GM12865 (cell line): ENCODE measurements at regions not wholly inside any gene's neighbourhood (a gene's known extent, or its start where the extent isn't known, plus 50 kb on each side); places are given as distances from the start of the nearest gene placed in this dataset.

Source experiments
- DNase-seq: peaks from one replicate; pipeline ENCODE4 v3.0.0; 2010; ENCODE audit warnings: low read depth
- H3K4me3 ChIP-seq: 2 replicates; pipeline ENCODE4 v1.5.1; 2011; ENCODE audit warnings: mild to moderate bottlenecking, low read depth, low read length, control low read depth
- TF ChIP-seq, protein P1 (sequence below): IDR thresholded peaks from 2 replicates; pipeline ENCODE4 v1.5.1; 2011; ENCODE audit warnings: low read length, control low read depth, low read depth, inconsistent platforms; ENCODE audit not compliant: insufficient read depth; ENCODE audit errors: missing control alignments

DNA sequence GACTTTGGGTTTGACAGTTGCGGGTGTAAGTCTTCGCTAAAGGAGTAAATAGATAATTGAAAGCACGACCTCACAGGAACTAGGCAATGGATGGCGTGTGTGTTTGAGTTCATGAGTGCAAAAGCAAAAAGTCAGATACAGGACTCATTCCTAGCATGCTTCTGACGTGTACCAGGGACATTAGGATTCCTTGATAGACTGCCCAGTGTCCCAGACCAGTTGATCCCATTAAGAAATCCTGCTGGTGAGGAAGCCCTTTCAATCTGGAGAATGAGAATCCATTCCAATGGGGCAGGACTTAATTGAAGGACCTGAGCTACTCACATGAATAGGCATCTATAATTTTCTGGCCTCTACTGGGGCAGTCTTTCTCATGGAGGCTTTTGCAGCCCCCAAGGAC is 235.4 kb downstream of the RAD51AP2 start:
- DNase-seq: no peak
- no peak overlapping the region for H3K4me3 ChIP-seq
- TF ChIP-seq, protein P1, sequence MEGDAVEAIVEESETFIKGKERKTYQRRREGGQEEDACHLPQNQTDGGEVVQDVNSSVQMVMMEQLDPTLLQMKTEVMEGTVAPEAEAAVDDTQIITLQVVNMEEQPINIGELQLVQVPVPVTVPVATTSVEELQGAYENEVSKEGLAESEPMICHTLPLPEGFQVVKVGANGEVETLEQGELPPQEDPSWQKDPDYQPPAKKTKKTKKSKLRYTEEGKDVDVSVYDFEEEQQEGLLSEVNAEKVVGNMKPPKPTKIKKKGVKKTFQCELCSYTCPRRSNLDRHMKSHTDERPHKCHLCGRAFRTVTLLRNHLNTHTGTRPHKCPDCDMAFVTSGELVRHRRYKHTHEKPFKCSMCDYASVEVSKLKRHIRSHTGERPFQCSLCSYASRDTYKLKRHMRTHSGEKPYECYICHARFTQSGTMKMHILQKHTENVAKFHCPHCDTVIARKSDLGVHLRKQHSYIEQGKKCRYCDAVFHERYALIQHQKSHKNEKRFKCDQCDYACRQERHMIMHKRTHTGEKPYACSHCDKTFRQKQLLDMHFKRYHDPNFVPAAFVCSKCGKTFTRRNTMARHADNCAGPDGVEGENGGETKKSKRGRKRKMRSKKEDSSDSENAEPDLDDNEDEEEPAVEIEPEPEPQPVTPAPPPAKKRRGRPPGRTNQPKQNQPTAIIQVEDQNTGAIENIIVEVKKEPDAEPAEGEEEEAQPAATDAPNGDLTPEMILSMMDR: no peak

DNA sequence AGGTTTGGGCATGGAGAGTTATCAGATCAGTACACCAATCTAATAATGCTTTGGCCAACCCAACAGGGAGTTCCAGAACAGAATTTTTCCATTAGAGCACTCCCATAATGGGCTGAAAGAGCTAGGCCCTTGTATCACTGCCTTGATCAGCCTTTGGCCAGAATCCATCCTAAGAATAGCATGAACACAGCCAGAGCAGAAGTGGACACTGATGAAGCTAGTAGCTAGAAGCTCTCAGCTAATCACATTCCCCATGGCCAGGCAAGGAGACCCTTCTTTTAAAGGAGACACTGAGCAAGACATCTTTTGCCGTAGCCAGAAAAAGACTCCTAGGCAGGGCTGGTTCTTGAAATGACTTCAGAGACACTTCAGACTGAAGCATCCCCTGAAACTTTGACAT is 236.0 kb downstream of the RAD51AP2 start:
- no peak overlapping the region for H3K4me3 ChIP-seq
- TF ChIP-seq, protein P1: no peak
- no peak for DNase-seq

DNA sequence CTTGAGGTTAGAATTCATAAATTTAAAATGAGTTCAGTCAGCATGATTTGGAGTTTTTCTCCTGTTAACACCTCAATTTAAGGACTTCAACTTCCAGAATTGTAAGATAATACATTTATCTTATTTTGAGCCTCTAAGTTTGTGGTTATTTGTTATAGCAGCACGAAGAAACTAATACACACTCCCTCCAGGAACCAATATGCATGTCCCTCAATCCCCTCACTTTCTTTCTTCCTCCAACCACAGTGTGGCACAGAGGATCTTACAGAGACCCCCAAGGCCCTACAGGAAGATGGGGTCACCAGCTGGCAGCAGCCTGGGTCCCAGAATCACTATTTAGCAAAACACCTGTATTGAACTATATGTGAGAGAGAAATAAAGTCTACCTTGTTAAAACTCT is 242.0 kb downstream of the RAD51AP2 start:
- TF ChIP-seq, protein P1: no peak
- H3K4me3 ChIP-seq: no peak overlapping the region
- no peak for DNase-seq

DNA sequence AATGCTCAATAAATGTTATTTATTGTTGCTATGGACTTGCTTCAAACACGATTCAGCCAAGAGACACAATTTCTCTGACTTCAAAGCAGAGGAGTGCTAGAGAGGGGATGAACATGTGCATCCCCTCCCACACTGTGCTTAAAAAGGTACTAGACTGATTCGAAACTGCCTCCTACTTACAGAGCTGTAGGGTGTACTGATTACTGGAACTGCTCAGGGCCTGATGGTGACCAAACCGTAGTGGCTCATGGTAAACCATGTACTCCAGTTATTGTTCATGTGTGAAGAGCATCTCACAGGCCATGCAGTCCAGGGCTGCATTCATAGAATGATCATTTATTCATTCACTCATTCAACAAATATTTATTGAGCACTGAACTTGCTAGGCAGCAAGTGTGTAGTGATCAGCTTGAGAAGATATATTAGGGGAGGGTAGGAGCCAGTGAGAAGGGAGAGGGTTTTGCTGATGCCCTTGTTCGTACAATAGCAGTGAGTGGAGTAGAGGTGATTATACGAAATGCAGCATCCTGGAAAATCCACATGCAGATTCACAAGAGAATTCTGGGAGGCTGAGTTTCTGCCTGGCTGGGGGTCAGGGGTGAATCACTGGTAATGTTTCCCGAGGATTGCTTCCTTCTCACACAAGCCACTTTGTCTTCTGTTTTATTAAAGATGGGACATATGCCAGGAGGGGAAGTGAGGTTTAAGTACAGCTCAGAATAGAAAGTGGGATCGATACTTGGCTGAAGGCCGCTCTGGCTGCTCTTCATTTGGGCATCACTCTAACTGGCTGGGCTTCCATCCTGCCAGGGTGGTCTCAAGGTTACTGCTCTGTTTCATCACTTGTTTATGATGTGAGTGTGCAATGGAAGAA is 245.4 kb downstream of the RAD51AP2 start:
- DNase-seq: no peak
- TF ChIP-seq, protein P1: no peak
- H3K4me3 ChIP-seq: no peak overlapping the region

DNA sequence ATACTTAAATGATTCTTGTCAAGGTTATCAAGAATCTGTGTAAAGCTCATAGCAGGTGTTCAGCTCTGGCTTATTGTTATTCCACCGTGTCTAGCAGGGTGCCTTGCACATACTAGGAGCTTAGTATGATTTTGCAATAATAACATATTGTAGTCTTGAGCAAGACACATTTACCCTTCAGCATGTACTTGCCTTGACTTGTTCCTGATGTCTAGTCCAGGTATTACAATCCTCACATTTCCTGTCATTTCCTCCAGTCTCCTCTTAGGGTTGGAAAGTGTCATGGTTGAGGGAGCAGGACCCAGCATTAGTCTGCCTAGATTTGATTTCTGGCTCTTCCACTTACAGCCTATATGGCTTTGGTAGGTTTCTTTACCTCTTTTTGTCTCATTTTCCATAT is 246.1 kb downstream of the RAD51AP2 start:
- TF ChIP-seq, protein P1: no peak

DNA sequence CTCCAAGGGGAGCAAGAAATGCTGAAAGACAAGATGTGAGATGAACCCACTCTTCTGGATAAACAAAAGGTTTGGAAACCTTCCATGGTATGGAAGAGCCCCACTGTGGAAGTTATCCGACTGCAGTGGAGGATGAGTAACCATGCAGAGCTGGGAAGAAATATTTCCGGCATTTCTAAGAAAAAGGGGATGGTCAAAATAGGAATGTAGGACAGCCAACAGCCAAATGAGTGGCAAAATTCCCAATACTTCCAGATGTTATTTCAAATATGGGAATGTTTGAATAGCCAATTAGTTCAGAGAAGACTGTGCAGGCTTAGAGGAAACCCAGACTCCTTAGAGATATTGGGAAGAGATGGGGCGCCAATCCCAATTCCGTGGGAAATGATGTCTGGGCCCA is 246.8 kb downstream of the RAD51AP2 start:
- TF ChIP-seq, protein P1: no peak
- DNase-seq: no peak

More for the DNA sequence above, 246.1 kb downstream of the RAD51AP2 start:
- H3K4me3 ChIP-seq: no peak overlapping the region
- no peak for DNase-seq

DNA sequence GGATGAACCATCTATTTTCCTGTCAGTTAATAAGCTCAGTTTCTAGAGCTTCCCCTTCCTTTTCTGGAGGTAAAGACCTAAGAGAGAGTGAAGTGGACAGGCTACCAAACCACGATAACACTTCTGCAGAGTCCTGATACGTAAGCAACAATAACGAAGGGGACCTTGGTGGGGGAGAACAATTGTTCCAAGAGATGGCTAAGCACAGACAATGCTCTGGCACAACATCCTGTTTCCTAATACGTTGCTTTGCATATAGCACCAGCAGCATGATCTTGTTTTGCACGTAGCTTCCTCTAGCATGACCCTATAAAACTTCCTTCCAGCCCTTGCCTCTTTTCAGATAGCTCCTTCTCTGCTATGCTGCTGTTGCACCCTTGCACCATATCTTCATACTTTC is 247.3 kb downstream of the RAD51AP2 start:
- TF ChIP-seq, protein P1: no peak
- peak; percentile 48 for DNase-seq
- H3K4me3 ChIP-seq: no peak overlapping the region

More for the DNA sequence above, 246.8 kb downstream of the RAD51AP2 start:
- no peak overlapping the region for H3K4me3 ChIP-seq
